ENCODE measurements at regions not wholly inside any gene's neighbourhood (a gene's known extent, or its start where the extent isn't known, plus 50 kb on each side); places are given as distances from the start of the nearest gene placed in this dataset.

GRCh38 chr1:217373761-217374701 lies 256.9 kb downstream of the GPATCH2 start:
- DNase-seq = no peak

- DNase-seq = no peak
Observed at GRCh38 chr1:217372049-217372970, 258.6 kb downstream of the GPATCH2 start.

GRCh38 chr1:217370757-217371156 lies 260.1 kb downstream of the GPATCH2 start:
- no peak for DNase-seq

GRCh38 chr1:217369996-217370551 lies 260.8 kb downstream of the GPATCH2 start:
- DNase-seq = no peak

- no peak for DNase-seq
Observed at GRCh38 chr1:217369271-217369981, 261.5 kb downstream of the GPATCH2 start.

GRCh38 chr1:217364220-217364619 lies 266.7 kb downstream of the GPATCH2 start:
- no peak for DNase-seq

DNA sequence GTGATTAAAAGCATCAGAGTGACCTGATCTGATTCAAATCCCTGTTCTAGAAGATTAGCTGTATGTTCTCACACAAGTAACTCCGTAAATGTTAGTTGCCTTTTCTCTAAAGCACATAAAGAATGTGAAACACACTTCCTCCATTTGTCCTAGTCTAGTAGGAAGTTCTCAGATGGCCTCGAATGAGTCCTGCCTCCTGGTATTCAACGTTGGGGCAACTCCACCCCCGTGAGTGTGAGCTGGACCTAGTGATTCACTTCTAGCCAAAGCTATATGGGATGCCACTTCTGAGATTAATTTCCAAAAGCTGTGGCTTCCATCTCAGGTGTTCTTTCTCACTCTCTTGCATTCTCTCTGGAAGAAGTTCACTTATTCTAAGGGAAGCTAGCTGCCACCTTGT lies 267.6 kb downstream of the GPATCH2 start:
- DNase-seq = no peak

GRCh38 chr1:217360510-217360909 lies 270.4 kb downstream of the GPATCH2 start:
- no peak for DNase-seq

- no peak for DNase-seq
Observed at GRCh38 chr1:217354895-217355294, 276.0 kb downstream of the GPATCH2 start.

- no peak for DNase-seq
Observed at GRCh38 chr1:217348960-217349664, 281.8 kb downstream of the GPATCH2 start.

- DNase-seq = no peak
Observed at GRCh38 chr1:217344712-217345111, 286.2 kb downstream of the GPATCH2 start.

DNA sequence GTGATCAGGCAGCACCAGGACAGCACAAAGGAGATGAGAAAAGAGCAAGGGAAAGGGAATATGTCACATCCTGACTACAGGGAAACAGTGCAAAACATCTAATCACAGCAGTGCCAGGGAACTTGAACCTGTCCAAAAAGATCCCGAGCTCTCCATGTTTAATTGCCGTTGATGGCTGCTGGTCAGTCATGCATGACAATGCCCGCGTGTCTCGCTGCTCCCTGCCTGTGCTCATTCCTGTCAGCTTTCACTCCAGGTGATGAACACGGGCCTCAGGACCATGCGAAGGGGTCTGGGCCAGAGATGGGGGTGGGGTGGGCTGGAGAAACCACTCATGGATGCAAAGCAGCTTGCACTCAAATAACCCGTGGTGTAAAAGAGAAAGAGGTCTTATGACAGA lies 287.0 kb downstream of the GPATCH2 start:
- DNase-seq = no peak

- DNase-seq = no peak
Observed at GRCh38 chr1:217342105-217342504, 288.8 kb downstream of the GPATCH2 start.

DNA sequence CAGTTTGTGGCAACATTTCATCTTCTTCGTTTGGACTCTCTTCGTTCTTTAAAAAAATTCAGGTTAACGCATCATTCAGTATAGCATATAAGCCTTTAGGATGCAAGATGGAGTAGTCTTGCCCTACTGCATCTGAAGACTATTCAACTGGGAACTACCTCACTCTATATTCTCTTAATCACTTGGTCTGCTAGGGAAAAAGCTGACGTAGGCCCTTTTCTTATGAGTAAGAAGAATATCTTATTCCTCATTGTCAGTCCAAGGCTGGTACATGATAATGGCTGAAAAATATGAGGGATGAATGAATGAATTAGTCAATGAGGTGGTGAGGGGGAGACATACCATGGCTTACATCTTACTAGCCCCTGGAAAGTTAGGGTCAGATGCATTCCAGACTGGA lies 294.2 kb downstream of the GPATCH2 start:
- DNase-seq = no peak

DNA sequence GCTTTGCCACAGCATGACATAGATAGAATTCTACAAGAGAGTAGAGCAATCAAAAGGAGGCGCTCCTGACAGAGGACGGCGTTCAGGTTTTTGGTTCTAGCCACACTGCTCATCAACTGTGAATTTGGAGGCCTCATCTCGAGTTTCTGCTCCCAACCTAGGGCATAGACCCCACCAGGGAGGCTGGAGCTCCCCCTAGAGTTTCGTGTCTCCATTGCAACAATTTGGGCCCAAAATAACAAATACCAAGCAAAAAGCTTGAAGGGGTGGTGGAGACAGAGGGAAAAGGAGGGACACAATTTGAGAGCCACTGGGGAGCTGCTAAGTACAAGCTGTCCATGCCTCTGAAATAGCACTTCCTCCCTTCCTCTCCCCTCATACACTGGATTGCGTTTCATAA lies 297.0 kb downstream of the GPATCH2 start:
- DNase-seq = peak; percentile 23

GRCh38 chr1:217332431-217333065 lies 298.3 kb downstream of the GPATCH2 start:
- DNase-seq = peak; percentile 2

DNA sequence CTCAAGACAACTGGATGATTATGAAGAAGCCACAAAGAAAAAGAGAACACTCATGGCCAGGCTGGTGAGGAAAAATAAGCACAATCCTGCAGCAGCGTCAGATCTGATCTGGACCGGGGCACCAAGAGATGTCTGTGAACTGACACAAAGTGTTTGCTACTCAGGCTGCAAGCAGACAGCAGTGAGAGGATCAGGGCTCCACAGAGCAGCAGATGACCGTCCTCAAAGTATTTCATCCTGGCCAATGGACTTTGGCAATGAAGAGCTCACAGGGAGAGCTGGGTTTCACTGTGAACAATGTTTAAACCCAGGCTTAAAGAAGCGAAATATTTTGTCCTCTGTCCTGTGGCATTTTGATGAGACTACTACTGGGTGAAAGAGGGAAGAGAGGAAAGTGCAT lies 299.2 kb downstream of the GPATCH2 start:
- no peak for DNase-seq

- no peak for DNase-seq
Observed at GRCh38 chr1:217327901-217328300, 303.0 kb downstream of the GPATCH2 start.

- no peak for DNase-seq
Observed at GRCh38 chr1:217322834-217323233, 308.1 kb downstream of the GPATCH2 start.

DNA sequence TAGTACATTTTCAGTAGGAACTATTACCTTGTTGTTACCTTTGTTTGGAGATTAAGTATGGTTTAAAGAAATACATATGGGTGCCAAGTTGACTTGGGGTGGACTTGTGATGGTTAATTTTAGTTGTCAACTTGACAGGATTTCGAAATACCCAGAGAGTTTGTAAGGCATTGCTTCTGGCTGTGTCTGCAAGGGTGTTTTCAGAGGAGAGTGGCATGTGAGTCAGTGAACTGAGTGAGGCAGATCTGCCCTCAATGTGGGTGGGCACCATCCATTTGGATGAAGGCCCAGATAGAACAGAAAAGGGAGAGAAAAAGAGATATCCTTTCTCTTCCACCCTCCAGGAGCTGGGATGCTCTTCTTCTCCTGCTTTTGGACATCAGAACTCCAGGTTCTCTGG lies 315.5 kb downstream of the GPATCH2 start:
- no peak for DNase-seq

- no peak for DNase-seq
Observed at GRCh38 chr1:217313096-217313495, 317.8 kb downstream of the GPATCH2 start.

All from fibroblast of skin of scalp (primary cell).